Middle frontal gyrus (tissue), 1 donor: ENCODE measurements at regions not wholly inside any gene's neighbourhood (a gene's known extent, or its start where the extent isn't known, plus 50 kb on each side); places are given as distances from the start of the nearest gene placed in this dataset.
"Not testable (repeated sequence)": the region's sequence is repeated elsewhere in the genome, so short reads cannot be mapped to it uniquely, and the experiment has no call there.

Experiments
- DNase-seq: peaks from one replicate; pipeline ENCODE4 v3.0.0-alpha.2; 2015; ENCODE audit warnings: low spot score; ENCODE audit errors: extremely low spot score

DNA sequence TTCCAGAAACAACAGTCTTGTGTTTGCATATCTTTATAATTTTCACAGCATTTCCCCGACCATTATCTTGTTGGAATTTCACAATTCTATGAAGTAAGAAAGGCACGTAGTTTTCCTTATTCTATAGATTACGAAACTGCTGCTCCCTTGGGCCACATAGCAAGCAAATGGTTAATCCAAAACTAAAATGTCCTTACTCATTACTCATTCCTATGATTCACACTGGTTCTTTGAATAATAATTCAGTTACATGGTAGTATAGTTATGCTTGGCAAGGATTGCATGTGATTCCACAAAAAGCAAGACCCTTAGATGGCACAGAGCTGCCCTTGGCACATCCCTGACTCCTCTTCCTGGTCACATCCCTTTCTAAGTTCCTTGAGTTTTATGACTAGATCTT is 51.2 kb downstream of the OR13H1 start:
- DNase-seq: no peak

DNA sequence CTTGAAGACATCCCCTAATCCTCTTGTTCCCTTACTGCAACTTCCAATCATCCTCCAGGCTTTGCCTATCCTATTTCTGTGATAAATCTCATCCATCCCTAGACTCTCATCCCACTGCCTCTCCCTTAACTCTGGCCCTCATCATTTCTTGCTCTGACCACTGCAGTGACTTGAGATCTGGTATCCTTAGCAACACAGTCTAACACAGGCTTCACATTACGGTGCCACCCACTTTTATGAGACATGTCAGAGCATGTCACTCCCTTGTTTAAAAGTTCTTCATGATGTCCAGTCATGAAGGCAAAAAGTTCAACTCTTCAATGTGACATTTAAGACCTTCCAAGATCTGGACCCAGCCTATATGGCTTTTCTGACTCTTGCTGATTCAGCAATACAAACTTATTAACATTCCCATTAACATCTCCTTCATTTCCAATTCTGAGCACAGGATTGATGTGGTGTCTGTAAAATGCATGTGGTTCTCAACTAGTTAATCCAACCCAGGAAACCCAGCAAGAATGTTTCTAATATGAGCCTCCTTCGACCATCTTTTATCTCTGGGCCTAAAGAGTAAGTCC is 64.0 kb downstream of the OR13H1 start:
- DNase-seq: no peak

DNA sequence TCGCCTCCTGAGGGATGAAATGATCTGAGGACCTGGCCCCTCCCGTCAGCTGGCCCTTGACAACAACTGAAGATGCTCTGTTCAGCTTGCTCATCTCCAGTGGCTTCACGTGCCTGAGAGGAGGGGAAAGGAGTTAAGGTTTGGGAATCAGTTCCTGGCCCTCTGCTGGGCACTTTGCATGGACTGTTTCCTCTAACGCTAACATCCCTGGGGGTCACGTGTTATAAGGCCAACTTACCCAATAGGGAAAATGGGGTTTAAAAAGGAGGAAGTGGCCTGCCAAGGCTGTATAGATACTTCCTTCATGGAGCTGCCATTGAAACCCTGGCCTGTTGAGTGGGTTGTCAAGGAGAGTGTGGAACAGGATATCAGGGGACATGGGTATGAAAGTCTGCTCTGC is 65.6 kb downstream of the OR13H1 start:
- no peak for DNase-seq

DNA sequence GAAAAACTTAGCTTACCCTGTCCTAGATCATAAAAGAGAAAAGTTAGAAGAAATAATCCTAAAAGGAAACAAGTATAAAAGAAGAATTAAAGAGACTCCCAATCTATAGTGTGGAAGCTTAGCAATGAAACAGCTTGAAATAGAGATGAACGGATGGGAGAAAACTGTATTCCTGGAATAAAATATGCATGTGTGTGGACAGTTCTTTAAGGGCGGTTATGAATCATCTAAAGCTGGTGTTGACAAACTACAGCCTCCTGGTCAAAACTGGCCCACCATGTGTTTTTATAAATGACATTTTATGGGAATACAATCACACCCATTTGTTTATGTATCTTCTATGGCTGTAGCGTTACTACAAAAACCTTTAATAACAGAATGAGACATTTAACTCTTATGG is 69.4 kb downstream of the OR13H1 start:
- DNase-seq: no peak

DNA sequence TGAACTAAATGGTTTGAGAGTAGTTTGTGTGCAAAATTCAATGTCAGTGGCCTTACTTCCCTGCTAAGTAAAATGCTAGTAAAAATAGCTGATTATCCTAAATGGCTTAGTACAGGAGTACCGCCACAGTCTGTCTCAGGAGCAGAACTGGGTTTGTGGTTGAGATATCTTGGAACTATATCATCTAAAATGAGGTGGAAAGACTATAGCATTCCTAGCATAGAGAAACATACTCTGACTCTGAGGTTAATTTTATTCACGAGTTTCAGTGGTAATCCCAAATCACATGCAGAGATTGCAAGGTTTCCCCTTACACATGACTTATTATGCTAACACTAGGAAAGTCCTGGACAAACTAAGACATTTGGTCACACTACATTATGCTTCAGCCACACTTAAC is 70.4 kb downstream of the OR13H1 start:
- DNase-seq: no peak

DNA sequence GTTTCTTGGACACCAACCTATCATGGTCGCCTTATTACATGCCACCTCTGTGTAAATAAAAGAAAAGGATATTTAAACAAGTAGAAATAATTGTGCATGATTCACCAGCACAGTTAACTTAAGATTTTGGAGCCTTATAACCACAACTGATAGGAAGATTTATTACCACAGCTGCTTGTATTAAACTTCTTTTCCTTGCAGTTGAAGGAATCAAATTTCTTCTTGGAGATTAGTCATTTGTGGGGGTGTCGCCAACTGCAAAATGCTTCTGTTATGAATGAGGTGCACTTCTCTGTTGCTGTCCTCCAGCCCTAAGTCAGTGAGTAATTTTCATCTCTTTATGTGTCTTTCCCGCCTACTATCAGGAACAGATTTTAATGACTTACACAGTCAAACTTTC is 73.3 kb downstream of the OR13H1 start:
- no peak for DNase-seq

DNA sequence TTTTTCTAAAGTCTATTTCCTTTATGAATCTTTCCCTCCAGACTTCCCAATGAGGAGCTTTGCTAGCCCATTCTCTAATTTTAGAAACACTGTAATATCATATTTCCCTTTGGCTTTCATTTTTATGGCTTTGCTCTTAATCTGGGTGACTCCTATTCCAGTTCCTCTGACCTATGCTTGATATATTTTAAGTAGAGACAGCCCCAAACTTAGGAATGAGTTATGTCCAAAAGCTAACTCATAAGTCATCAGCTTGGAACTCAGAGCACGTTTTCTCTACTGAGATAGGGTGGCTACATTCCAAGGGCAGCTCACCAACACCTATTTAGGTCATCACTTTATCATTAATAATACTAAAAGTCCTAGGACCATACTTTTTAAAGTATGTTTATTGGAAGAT is 77.8 kb downstream of the OR13H1 start:
- DNase-seq: no peak

DNA sequence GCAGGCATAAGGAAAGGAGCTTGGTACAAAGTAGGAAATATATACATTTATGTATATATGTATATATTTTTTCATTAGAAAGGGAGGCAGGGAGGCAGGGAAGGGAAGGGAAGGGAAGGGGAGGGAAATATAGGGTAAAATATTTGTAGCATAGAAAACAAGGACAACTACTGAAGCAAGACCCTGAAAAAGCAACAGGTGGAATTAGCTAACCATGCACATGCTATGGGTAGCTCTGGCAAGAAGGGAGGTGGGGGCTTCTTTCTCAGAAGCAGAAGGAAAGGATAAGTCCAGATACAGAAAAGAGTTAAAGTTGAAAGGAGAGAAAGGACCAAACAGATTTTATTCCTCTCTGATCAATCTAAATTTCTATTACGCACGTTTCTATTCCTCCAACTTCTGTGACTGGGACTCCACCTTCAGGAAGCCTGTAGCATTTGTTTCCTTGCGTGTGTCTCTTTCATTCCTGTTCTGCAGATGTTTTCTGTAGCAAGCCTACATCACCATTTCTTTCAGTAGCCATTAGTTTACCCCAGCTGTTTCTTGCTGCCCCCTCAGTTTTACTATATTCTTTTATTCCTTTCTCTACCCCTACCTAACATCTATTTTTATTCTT is 82.9 kb downstream of the OR13H1 start:
- DNase-seq: no peak

DNA sequence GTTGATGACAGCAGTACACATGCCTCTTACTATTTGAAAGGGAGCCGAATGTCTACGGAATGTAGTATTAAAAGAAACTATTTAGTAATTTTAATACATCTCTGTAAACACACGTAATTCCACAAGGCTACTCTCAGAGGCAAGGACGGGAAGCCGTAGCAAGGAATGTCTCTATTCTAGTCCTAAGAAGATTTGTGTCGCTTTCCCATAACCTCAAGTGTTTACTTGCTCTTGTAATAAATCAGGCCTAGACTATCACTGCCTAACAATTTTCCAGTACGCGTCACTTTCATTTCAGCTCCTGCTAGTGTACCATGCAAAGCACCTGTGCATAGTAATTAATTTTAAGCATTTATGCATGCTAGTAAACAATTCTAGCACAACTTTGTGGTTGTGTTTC is 86.7 kb downstream of the OR13H1 start:
- DNase-seq: no peak

DNA sequence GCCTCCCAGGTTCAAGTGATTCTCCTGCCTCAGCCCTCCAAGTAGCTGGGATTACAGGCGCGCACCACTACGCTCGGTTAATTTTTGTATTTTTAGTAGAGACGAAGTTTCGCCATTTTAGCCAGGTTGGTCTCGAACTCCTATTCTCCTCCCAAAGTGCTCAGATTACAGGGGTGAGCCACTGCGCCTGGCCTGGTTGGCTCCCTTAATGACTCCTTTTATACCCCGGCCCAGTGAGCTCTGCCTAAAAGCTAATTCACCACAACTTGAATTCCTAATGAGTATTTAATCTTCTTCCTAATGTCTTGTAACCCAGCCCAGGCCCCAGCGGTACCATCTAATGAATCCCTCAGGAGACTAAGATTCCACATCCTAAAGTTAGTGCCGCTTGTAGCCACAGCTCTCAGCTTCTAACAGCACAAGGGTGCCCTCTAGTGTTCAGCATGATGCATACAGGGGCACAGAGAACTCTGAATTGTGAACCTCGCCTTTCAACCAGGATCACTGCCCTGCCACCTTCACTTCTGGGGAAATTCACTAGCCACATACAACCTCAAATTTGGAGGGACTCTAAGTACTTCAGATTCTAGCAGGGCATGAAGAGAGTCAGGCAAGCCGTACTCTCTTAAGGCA is 89.5 kb downstream of the OR13H1 start:
- peak; percentile 4 for DNase-seq

DNA sequence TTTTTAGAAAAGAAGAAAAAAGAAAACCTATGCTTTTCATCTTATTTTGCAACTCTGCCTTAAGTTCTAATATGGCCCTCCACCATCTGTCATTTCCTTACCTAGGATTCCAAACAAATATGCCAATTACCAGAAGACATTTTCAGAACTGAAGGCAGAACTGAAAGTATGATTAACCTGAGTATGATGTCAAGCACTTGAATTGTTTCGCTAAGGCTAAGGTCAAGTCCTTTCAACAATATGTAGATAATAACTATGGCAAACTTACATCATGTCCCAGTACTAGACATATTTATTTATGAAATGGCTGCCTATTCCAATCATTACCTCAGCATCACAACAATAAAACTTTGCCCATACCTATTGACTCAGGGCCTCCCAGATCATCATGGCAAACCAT is 91.0 kb downstream of the OR13H1 start:
- no peak for DNase-seq

DNA sequence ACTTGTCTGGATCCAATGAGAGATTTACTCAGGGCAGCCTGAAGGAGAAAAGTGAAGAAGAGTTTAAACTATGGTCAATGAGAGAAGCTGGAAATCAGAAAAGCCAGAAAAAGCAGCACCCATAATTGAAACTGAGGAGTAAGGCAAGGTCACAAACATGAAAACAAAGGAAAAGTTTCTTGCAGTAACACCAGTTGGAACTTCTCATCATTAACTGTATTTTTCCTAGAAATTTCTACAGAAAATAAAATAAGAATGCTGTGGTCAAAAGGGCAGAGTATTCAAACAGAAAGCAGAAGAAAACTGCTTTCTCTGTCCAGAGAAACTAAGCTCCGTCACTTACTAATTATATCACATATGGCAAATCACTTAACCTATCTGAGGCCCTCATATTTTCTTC is 102.2 kb downstream of the OR13H1 start:
- DNase-seq: no peak

DNA sequence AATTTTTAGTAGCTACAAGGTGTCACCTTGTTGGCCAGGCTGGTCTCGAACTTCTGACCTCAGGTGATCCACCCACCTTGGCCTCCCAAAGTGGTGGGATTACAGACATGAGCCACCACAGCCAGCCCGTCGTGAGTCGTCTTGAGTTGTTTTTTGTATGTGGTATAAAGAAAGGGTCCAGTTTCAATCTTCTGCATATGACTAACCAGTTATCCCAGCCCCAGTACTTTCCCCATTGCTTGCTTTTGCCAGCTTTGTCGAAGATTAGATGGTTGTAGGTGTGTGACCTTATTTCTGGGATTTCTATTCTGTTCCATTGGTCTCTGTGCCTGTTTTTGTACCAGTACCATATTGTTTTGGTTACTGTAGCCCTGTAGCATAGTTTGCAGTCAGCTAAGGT is 105.9 kb downstream of the OR13H1 start:
- DNase-seq: no peak

DNA sequence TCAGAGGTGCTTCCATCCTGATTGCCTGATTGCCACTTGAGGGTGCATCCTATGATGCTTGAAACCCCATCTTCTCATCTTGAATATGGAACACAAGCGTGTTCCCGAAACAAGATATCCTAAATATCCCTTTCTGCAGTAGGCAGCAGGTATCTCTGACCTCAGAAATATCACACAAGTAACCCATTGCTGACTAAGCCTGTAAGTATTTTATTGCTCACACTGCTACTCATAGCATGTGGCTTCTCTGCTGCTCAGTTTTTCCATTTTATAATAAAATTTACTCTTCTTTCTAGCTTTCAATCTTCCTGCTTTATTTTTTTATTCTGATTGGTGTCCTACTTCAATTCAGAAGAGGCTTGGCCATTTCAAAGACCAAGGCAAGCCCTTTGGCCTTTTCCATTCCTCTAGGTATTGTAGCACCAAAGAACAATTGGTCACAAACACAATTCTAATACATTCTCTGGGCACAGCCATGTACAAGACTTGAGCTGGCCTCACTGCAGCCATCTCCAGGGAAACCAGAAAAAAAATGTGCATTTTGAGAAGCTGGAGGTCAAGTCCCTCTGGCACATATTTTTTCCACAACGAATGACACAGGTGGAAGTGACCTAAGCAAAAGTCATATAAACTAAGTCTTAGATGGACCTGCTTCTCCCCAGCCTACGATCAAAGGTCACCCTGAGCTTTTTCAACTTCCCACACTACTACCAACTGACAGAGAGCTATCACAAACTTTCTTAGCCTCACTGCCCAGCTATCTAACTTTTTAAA is 107.0 kb downstream of the OR13H1 start:
- DNase-seq: no peak

DNA sequence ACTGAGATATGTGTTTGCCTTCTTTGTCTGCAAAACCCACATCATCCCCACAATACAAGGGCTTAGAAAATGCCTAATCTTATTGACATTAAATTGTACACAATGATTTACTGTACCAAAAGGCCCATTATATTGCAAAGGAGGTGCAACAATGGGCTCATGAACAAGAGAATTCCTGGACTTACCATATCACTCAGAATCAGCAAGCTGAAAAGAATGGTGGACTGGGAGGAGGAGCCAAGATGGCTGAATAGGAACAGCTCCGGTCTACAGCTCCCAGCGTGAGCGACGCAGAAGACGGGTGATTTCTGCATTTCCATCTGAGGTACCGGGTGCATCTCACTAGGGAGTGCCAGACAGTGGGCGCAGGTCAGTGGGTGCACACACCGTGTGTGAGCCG is 119.9 kb downstream of the OR13H1 start:
- not testable (repeated sequence) for DNase-seq

DNA sequence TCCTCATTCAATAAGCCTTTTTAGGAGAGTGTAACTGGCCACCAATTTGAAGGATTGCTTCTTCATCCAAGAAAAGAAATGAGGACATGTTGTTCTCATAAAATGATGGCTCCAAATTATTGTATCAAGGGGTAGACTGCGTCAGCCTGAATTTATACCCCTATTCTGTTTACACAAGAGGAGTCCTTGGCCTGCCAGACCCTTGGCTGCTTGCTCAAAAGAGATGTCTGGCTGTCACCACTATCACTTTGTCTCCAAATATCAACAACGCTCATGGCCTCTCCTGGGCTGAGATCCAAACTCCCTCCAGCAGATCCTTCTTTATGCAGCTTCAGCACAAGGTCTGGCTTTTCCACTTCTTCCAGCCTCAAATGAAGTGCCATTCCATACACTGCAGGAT is 127.9 kb downstream of the OR13H1 start:
- no peak for DNase-seq

DNA sequence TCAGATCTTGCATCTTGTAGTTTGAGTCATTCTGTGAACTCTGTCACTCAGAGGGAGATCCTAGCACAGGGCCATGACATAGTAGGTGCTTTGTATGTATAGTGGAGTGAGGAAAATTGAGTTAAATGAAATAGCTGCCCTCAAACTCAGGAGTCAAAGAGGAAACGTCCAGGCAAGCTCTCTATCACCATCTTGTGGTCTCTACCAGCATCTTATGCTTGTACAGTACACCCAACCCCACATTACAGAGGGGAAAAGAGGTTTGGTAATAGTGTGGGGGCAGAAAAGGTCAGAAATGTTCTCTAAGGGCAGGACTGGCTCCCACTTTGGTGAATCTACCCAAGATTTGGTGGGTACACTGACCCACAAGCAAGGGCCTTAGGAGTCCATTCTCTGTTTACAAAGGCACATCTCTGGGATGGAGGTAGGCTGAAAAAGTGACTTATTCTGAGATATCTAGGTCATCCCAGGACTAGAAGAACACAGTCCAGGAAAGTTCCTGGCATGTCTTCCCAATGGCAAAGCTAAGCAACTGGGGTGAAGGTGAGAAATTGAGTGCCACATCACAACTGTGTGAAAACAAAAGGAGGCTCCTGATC is 131.8 kb downstream of the OR13H1 start:
- no peak for DNase-seq

DNA sequence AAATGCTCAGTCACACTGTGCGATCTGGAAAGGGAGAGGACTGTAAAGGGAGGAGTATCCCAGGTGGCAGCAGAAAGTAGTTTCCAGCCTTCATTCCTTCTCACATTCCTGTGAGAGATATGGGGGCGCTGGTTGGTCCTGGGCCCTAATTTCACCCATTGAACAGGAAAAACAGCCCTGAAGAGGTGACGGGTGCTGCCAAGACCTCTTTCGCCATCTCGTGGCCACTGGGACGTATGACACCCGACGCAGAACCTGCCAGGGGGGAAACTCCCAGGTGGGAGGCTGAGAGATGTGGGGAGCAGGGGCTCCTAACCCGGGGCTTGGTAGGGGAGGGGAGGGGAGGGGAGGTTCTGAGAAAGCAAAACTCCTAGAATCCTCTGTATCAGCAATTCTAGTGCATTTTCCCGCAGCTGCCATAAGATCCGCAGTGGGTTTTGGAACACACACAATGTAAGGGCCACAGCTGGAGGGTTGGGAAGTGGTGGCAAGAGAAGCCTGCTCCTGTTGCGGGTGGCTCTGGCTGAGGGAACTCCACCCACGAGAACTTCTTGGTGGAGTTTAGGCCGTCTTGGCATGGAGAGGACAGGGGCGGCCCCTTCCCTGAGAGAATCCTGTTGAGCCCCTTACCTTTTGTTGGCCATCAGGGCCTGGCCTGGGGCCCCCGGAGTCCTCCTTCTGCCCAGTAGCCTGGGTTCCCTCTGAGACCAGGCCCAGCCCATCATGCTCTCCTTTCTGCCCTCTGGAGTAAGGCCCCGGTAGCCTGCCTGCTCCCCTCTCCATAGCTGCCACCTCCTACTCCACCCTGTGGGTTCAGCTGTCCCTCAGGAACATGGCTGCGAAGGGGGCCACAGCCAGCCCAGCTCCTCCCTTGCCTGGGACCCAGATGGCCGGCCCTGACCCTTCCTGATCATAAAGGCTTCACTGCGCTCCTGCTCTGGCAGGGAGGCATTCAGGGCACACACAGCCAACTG is 134.1 kb downstream of the OR13H1 start:
- DNase-seq: no peak

DNA sequence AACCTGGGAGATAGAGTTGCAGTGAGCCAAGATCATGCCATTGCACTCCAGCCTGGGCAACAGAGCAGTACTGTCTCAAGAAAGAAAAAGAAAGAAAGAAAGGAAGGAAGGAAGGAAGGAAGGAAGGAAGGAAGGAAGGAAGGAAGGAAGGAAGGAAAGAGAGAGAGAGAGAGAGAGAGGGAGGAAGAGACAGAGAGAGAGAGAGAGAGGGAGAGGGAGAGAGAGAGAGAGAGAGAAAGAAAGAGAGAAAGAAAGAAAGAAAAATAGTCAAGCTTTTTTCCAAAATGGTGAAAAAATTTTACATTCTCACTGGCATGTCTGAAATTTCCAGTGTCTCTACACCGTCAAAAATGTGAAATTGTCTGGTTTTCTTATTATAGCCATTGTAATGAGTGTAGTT is 138.9 kb downstream of the OR13H1 start:
- not testable (repeated sequence) for DNase-seq

DNA sequence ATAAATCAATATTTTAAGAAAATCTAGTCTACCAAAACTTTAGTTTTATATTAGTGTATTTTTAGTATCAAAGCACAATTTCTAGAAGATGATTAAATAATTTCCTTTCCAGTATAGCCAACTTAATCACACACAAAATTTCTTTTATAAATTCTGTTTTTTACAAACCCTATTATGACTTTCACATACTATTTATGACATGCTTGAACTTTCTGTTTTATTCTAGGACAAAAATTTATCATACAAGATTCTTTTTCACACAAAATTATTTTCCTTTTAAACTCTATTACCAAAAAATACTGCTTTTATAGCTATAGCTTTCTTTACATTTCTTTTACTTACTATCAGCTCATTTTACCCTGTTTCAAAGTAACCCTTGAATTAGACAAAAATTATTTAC is 149.5 kb downstream of the OR13H1 start:
- DNase-seq: no peak

DNA sequence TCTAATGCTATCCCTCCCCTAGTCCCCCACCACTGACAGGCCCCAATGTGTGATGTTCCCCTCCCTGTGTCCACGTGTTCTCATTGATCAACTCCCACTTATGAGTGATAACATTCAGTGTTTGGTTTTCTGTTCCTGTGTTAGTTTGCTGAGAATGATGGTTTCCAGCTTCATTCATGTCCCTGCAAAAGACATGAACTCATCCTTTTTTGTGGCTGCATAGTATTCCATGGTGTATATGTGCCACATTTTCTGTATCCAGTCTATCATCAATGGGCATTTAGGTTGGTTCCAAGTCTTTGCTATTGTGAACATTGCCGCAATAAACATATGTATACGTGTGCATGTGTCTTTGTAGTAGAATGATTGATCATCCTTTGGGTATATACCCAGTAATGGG is 153.1 kb downstream of the OR13H1 start:
- DNase-seq: not testable (repeated sequence)
